ENCODE measurements at regions not wholly inside any gene's neighbourhood (a gene's known extent, or its start where the extent isn't known, plus 50 kb on each side); places are given as distances from the start of the nearest gene placed in this dataset.

DNA sequence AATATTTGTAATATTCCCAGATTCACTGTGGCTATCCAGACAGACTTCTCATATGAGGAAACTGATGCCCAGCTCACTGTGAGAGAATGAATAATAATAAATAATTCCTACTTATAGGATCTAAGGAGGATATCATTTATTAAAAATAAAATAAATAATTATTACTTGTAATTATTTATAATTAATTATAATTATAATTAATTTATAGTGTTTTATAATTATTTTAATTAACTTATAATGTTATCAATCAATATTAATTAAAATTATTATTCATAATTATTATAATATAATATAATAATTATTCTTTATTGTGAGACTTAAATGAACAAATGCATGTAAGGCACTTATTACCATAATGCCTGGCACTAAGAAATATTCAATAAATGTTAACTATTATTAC lies 192.8 kb downstream of the GALC start:
- Histone ChIP-seq H3K9me3 (no peaks in the 10 kb centered on the region), H3K36me3 (no peaks in the 10 kb centered on the region), H3K27me3 (no peaks in the 10 kb centered on the region), H3K4me3 (no peak overlapping the region), H3K27ac (no peak overlapping the region), H3K4me1 (no peaks in the 10 kb centered on the region)
- no peak for TF ChIP-seq POLR2A (IDR thresholded peaks at IDR 0.05)
- TF ChIP-seq, protein P1, sequence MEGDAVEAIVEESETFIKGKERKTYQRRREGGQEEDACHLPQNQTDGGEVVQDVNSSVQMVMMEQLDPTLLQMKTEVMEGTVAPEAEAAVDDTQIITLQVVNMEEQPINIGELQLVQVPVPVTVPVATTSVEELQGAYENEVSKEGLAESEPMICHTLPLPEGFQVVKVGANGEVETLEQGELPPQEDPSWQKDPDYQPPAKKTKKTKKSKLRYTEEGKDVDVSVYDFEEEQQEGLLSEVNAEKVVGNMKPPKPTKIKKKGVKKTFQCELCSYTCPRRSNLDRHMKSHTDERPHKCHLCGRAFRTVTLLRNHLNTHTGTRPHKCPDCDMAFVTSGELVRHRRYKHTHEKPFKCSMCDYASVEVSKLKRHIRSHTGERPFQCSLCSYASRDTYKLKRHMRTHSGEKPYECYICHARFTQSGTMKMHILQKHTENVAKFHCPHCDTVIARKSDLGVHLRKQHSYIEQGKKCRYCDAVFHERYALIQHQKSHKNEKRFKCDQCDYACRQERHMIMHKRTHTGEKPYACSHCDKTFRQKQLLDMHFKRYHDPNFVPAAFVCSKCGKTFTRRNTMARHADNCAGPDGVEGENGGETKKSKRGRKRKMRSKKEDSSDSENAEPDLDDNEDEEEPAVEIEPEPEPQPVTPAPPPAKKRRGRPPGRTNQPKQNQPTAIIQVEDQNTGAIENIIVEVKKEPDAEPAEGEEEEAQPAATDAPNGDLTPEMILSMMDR (IDR thresholded peaks at IDR 0.05) = no peak
- no peak for ATAC-seq
- intact Hi-C loops (cut with DNase I) = no loop called here
- DNase-seq = no peak

DNA sequence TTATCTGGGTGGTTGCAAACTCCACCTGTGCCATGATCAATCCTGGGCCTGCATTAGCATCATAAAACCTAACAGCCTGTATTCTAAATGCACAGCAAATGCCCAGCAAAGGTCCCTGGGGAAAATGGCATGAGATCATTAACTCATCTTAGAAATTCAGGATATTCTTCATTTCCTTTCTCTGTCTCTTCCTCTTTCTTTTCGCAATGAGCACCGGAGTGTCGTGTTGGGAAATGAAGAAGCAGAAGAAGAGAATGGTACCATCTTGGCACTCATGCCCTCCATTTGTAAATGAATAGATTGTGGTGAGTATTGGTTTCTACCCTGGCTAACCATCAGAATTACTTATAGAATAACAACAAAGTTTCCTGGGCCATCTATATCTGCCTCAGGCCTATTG lies 193.6 kb downstream of the GALC start:
- TF ChIP-seq, protein P1 (IDR thresholded peaks at IDR 0.05) = no peak
- TF ChIP-seq POLR2A (IDR thresholded peaks at IDR 0.05) = no peak
- Histone ChIP-seq H3K27me3 (no peaks in the 10 kb centered on the region), H3K36me3 (no peaks in the 10 kb centered on the region), H3K9me3 (no peaks in the 10 kb centered on the region), H3K27ac (no peak overlapping the region), H3K4me1 (no peaks in the 10 kb centered on the region), H3K4me3 (no peak overlapping the region)
- no peak for DNase-seq
- WGBS (ENCODE audit: insufficient coverage, low coverage, low lambda C conversion rate, missing lambda C conversion rate) = 53% methylated on average over 3 of the region's 3 CpGs
- no peak for ATAC-seq
- intact Hi-C loops (cut with DNase I) = no loop called here

DNA sequence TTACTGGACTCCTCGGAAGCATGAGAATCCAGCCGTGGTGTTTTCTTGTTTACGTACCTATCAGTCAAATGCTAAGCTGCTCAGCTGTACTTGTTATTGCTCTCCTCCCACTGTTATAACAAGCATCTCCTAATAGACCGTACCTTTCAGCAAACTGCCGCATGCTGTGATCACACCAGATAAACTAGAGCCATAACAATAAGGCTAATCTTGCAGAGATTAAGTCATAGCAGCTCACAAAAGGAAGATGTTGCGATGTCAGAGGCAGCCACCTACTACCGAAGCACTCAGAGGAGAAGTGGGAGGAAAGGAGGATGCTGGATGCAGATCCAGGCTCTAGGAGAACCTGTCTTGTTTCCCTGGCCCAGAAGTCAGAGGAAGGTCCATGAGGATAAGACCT lies 196.0 kb downstream of the GALC start:
- Histone ChIP-seq H3K27me3 (no peaks in the 10 kb centered on the region), H3K4me1 (no peaks in the 10 kb centered on the region), H3K9me3 (no peaks in the 10 kb centered on the region), H3K4me3 (no peak overlapping the region), H3K27ac (no peak overlapping the region), H3K36me3 (no peaks in the 10 kb centered on the region)
- no peak for TF ChIP-seq POLR2A (IDR thresholded peaks at IDR 0.05)
- TF ChIP-seq, protein P1 (IDR thresholded peaks at IDR 0.05) = no peak
- WGBS (ENCODE audit: insufficient coverage, low coverage, low lambda C conversion rate, missing lambda C conversion rate) = 34% methylated on average over 7 of the region's 7 CpGs
- intact Hi-C loops (cut with DNase I) = no loop called here
- no peak for ATAC-seq
- DNase-seq = no peak

DNA sequence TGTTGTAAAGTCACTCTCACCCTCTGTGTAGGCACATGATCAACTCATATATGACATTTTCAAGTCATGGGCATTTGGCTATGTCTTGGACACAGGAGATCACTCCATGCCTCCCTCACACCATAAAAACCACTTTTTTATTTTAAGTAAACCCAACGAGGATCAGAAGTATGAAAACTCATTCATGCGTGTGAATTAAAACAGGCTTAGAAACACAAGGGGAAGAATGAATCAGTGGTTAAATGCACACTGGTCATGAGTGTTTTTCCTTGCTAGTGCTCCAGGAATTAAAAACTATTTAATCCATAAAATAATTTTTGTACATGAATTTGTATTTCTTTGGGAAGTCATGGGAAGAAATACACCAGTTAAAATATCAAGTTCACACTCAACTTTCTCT lies 198.4 kb downstream of the GALC start:
- H3K4me3 ChIP-seq = no peak overlapping the region
- no peak for TF ChIP-seq POLR2A (IDR thresholded peaks at IDR 0.05)
- TF ChIP-seq, protein P1 (IDR thresholded peaks at IDR 0.05) = no peak
- no peaks in the 10 kb centered on the region for H3K9me3 ChIP-seq
- H3K27ac ChIP-seq = no peak overlapping the region
- H3K4me1 ChIP-seq = no peaks in the 10 kb centered on the region
- DNase-seq = no peak
- intact Hi-C loops (cut with DNase I) = no loop called here
- no peaks in the 10 kb centered on the region for H3K36me3 ChIP-seq
- no peaks in the 10 kb centered on the region for H3K27me3 ChIP-seq
- 44% methylated on average over 2 of the region's 2 CpGs for WGBS (ENCODE audit: insufficient coverage, low coverage, low lambda C conversion rate, missing lambda C conversion rate)
- ATAC-seq = no peak

DNA sequence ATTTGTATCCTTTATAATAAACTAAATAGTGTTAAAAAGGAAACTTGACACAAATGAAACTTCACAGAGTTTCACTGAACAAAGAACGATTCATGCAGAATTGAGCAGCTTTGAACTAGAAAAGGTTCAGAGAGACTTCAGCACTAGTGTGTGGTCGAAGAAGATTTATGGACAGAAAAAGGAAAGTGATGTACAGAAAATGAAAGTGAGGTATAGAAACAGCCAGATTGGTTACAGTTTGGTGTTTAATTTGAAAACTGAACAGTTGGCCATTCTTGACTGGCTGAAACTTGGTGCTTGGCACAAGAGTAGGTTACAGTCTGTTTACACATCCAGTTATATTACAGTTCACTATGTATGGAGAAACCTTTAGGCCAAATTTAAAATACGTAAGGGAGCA lies 207.1 kb downstream of the GALC start:
- Histone ChIP-seq H3K4me3 (no peak overlapping the region), H3K27me3 (no peaks in the 10 kb centered on the region), H3K4me1 (no peaks in the 10 kb centered on the region), H3K9me3 (no peaks in the 10 kb centered on the region), H3K36me3 (no peaks in the 10 kb centered on the region), H3K27ac (no peak overlapping the region)
- no peak for DNase-seq
- intact Hi-C loops (cut with DNase I) = no loop called here
- TF ChIP-seq, protein P1 (IDR thresholded peaks at IDR 0.05) = no peak
- no peak for TF ChIP-seq POLR2A (IDR thresholded peaks at IDR 0.05)
- 68% methylated on average over 3 of the region's 3 CpGs for WGBS (ENCODE audit: insufficient coverage, low coverage, low lambda C conversion rate, missing lambda C conversion rate)
- ATAC-seq = no peak

All from right lobe of liver (tissue), 6 donors.